HepG2 (cell line): ENCODE measurements at regions not wholly inside any gene's neighbourhood (a gene's known extent, or its start where the extent isn't known, plus 50 kb on each side); places are given as distances from the start of the nearest gene placed in this dataset.

ENCODE experiments used
- ZSCAN22 ChIP-seq: sonication (generic); formaldehyde crosslinking; IDR thresholded peaks from 2 replicates; pipeline ENCODE4 v1.4.0; 2020; ENCODE audit warnings: mild to moderate bottlenecking, missing genetic modification reagents
- TF ChIP-seq, protein P1 (sequence below): sonication (generic); formaldehyde crosslinking; IDR thresholded peaks from 2 replicates; pipeline ENCODE4 v1.5.0; 2020; ENCODE audit warnings: mild to moderate bottlenecking, missing genetic modification reagents, moderate library complexity

DNA sequence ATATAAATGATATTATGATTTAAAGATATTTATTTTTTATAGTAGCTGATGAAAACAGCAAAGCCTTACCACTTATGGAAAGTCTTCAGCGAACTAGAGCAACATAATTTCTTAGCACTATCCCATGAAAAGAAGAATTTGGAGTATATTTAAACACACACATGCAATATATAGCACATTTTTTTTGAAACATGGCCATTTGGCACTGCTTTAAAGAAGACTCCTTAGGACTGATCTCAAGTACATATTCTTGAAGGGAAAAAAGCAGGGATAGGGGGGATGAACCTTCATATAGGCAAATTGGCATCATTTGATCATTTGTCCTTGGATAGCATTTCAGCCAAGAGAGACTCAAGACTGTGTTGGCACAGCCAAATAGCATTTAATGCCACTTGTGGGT is 193.3 kb downstream of the ANKRD50 start:
- TF ChIP-seq, protein P1, sequence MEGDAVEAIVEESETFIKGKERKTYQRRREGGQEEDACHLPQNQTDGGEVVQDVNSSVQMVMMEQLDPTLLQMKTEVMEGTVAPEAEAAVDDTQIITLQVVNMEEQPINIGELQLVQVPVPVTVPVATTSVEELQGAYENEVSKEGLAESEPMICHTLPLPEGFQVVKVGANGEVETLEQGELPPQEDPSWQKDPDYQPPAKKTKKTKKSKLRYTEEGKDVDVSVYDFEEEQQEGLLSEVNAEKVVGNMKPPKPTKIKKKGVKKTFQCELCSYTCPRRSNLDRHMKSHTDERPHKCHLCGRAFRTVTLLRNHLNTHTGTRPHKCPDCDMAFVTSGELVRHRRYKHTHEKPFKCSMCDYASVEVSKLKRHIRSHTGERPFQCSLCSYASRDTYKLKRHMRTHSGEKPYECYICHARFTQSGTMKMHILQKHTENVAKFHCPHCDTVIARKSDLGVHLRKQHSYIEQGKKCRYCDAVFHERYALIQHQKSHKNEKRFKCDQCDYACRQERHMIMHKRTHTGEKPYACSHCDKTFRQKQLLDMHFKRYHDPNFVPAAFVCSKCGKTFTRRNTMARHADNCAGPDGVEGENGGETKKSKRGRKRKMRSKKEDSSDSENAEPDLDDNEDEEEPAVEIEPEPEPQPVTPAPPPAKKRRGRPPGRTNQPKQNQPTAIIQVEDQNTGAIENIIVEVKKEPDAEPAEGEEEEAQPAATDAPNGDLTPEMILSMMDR, result no peak
- TF ChIP-seq ZSCAN22 (CRISPR knock-in tag), result no peak
